NCI-H774 (cell line): ENCODE measurements at regions not wholly inside any gene's neighbourhood (a gene's known extent, or its start where the extent isn't known, plus 50 kb on each side); places are given as distances from the start of the nearest gene placed in this dataset.

Experiments used
- DNase-seq: peaks from one replicate; lab custom pipeline; 2025; lab: John Stamatoyannopoulos, UW

GRCh38 chr7:41175435-41175834 is 527.5 kb downstream of the INHBA start:
- no peak for DNase-seq

GRCh38 chr7:41174521-41174920 is 528.4 kb downstream of the INHBA start:
- DNase-seq: no peak

GRCh38 chr7:41170466-41170865 is 532.4 kb downstream of the INHBA start:
- no peak for DNase-seq

- no peak for DNase-seq
These were observed 533.6 kb downstream of the INHBA start for GRCh38 chr7:41169317-41169716.

- no peak for DNase-seq
These were observed 535.1 kb downstream of the INHBA start for GRCh38 chr7:41167836-41168235.

GRCh38 chr7:41164440-41164839 is 538.5 kb downstream of the INHBA start:
- DNase-seq: no peak

- no peak for DNase-seq
These were observed 538.9 kb downstream of the INHBA start for GRCh38 chr7:41163991-41164390.

- DNase-seq: no peak
These were observed 540.3 kb downstream of the INHBA start for GRCh38 chr7:41162612-41163011.

- no peak for DNase-seq
These were observed 541.8 kb downstream of the INHBA start for GRCh38 chr7:41161041-41161587.

- no peak for DNase-seq
These were observed 546.6 kb downstream of the INHBA start for GRCh38 chr7:41156268-41156667.

- DNase-seq: no peak
These were observed 549.6 kb downstream of the INHBA start for GRCh38 chr7:41153268-41153667.

GRCh38 chr7:41152179-41152678 is 550.7 kb downstream of the INHBA start:
- no peak for DNase-seq

GRCh38 chr7:41149576-41149975 is 553.3 kb downstream of the INHBA start:
- no peak for DNase-seq

GRCh38 chr7:41148521-41148951 is 554.4 kb downstream of the INHBA start:
- DNase-seq: peak; percentile 47

GRCh38 chr7:41147606-41148485 is 555.0 kb downstream of the INHBA start:
- DNase-seq: no peak

GRCh38 chr7:41146429-41146828 is 556.5 kb downstream of the INHBA start:
- DNase-seq: no peak

GRCh38 chr7:41145656-41146055 is 557.2 kb downstream of the INHBA start:
- DNase-seq: no peak

GRCh38 chr7:41142904-41143473 is 559.9 kb downstream of the INHBA start:
- DNase-seq: no peak

GRCh38 chr7:41139789-41140188 is 563.1 kb downstream of the INHBA start:
- DNase-seq: no peak

GRCh38 chr7:41136551-41136950 is 566.3 kb downstream of the INHBA start:
- DNase-seq: no peak

GRCh38 chr7:41135511-41135910 is 567.4 kb downstream of the INHBA start:
- no peak for DNase-seq

GRCh38 chr7:41134300-41135255 is 568.3 kb downstream of the INHBA start:
- no peak for DNase-seq
